K562 (cell line): ENCODE measurements at regions not wholly inside any gene's neighbourhood (a gene's known extent, or its start where the extent isn't known, plus 50 kb on each side); places are given as distances from the start of the nearest gene placed in this dataset.

Experiments used
- CTCF ChIP-seq, 3 experiments: IDR thresholded peaks in 2 of 3; conservative IDR thresholded peaks in 1 of 3; 2 replicates each; pipeline ENCODE4 v1.5.1; 2011 to 2012; ENCODE audit warnings: low read length in 3 of 3, mild to moderate bottlenecking in 3 of 3, control low read depth in 2 of 3, improper control_type of control experiment in 1 of 3, inconsistent platforms in 1 of 3, low read depth in 1 of 3, mixed read lengths in 1 of 3, moderate library complexity in 1 of 3; ENCODE audit not compliant: insufficient read depth in 2 of 3
- EZH2 ChIP-seq: IDR thresholded peaks from 2 replicates; pipeline ENCODE4 v1.6.1; 2012; ENCODE audit warnings: low read depth, mild to moderate bottlenecking, inconsistent platforms, low read length, borderline replicate concordance
- GTF2F1 ChIP-seq: IDR thresholded peaks from 2 replicates; pipeline ENCODE4 v1.6.1; 2011; ENCODE audit warnings: low read depth, low read length, improper control_type of control experiment
- ID3 ChIP-seq, 2 experiments: fragments of 250-450 bp in 1 of 2; fragments of 450-650 bp in 1 of 2; sonication (Bioruptor Pico) in 1 of 2; IDR thresholded peaks; 2 replicates each; pipeline versions ENCODE4 v1.6.1 to v1.8.0; 2016 to 2021; ENCODE audit warnings: mild to moderate bottlenecking in 2 of 2, moderate library complexity in 2 of 2, missing compliant biosample characterization in 1 of 2, missing genetic modification characterization in 1 of 2
- KAT2B ChIP-seq: IDR thresholded peaks from one replicate; pipeline ENCODE4 v1.6.1; 2012; ENCODE audit warnings: low read depth, mild to moderate bottlenecking, control low read depth, inconsistent platforms, low read length, moderate library complexity
- POLR2A ChIP-seq: fragments of 450-650 bp; conservative IDR thresholded peaks from 2 replicates; pipeline ENCODE4 v1.6.1; 2016
- REST ChIP-seq, 2 experiments: fragments of 450-650 bp; formaldehyde crosslinking in 1 of 2; IDR thresholded peaks; 2 replicates each; pipeline versions ENCODE4 v1.4.0 to v1.6.1; 2014 to 2020; ENCODE audit warnings: mild to moderate bottlenecking in 2 of 2, borderline replicate concordance in 1 of 2, low read depth in 1 of 2
- SREBF2 ChIP-seq: sonication (generic); formaldehyde crosslinking; IDR thresholded peaks from 2 replicates; pipeline ENCODE4 v1.4.0; 2020; ENCODE audit warnings: mild to moderate bottlenecking, missing genetic modification reagents
- SRSF3 ChIP-seq: fragments of 200-400 bp; formaldehyde crosslinking; IDR thresholded peaks from 2 replicates; pipeline ENCODE4 v1.6.1; 2016; ENCODE audit warnings: mild to moderate bottlenecking, low read length, moderate library complexity; ENCODE audit not compliant: insufficient read depth
- TFE3 ChIP-seq: fragments of 450-650 bp; formaldehyde crosslinking; IDR thresholded peaks from 2 replicates; pipeline ENCODE4 v1.4.0; 2020; ENCODE audit warnings: mild to moderate bottlenecking, mixed read lengths
- ZNF121 ChIP-seq: sonication (generic); formaldehyde crosslinking; conservative IDR thresholded peaks from 2 replicates; pipeline ENCODE4 v1.8.0; 2022; ENCODE audit warnings: missing genetic modification reagents
- ZNF274 ChIP-seq: IDR thresholded peaks from 2 replicates; pipeline ENCODE4 v1.6.1; 2011; ENCODE audit warnings: low read depth, mild to moderate bottlenecking, low read length, moderate library complexity, borderline replicate concordance
- ZNF311 ChIP-seq: fragments of 250-450 bp; sonication (Bioruptor Pico); IDR thresholded peaks from 2 replicates; pipeline ENCODE4 v1.4.0; 2020; ENCODE audit warnings: mild to moderate bottlenecking, moderate library complexity
- ZNF347 ChIP-seq: fragments of 450-650 bp; formaldehyde crosslinking; IDR thresholded peaks from 2 replicates; pipeline ENCODE4 v1.4.0; 2020; ENCODE audit warnings: low read depth, mild to moderate bottlenecking, moderate library complexity

GRCh38 chr1:43059640-43060574, 101.2 kb upstream of the SLC2A1 start:
- TF ChIP-seq REST (IDR thresholded peaks at IDR 0.05; ENCODE audit: borderline replicate concordance) (no peak), REST (CRISPR knock-in tag; IDR thresholded peaks at IDR 0.05; ENCODE audit: low read depth) (no peak), POLR2A (no peak), ZNF121 (no peak), ZNF347 (CRISPR knock-in tag) (no peak), ZNF274 (no peak), EZH2 (no peak), SRSF3 (no peak), KAT2B (no peak), ID3 (CRISPR knock-in tag; IDR thresholded peaks at IDR 0.05) (no peak), ID3 (tag; IDR thresholded peaks at IDR 0.05) (no peak), SREBF2 (no peak), GTF2F1 (no peak), CTCF (IDR thresholded peaks at IDR 0.05 in 2 of 3, conservative IDR thresholded peaks at IDR 0.05 in 1 of 3; ENCODE audit: insufficient read depth in 2 of 3, low read depth in 1 of 3, low read length in 3 of 3) (no peak), ZNF311 (no peak), TFE3 (CRISPR knock-in tag) (no peak)
